ENCODE measurements at regions not wholly inside any gene's neighbourhood (a gene's known extent, or its start where the extent isn't known, plus 50 kb on each side); places are given as distances from the start of the nearest gene placed in this dataset.
"Not testable (repeated sequence)": the region's sequence is repeated elsewhere in the genome, so short reads cannot be mapped to it uniquely, and the experiment has no call there.

- DNase-seq: no peak
These were observed 186.9 kb downstream of the ZFP64 start for GRCh38 chr20:52004715-52005114.

- DNase-seq: no peak
These were observed 187.6 kb downstream of the ZFP64 start for GRCh38 chr20:52004018-52004417.

- no peak for DNase-seq
These were observed 188.2 kb downstream of the ZFP64 start for GRCh38 chr20:52003415-52003814.

GRCh38 chr20:52001999-52002666 lies 189.4 kb downstream of the ZFP64 start:
- DNase-seq: no peak

- DNase-seq: not testable (repeated sequence)
These were observed 194.2 kb downstream of the ZFP64 start for GRCh38 chr20:51997281-51997936.

GRCh38 chr20:51995551-51995951 lies 193.2 kb upstream of the SALL4 start:
- DNase-seq: no peak

GRCh38 chr20:51994751-51995417 lies 192.6 kb upstream of the SALL4 start:
- DNase-seq: no peak

GRCh38 chr20:51987812-51988211 lies 185.5 kb upstream of the SALL4 start:
- DNase-seq: no peak

- DNase-seq: no peak
These were observed 182.7 kb upstream of the SALL4 start for GRCh38 chr20:51985013-51985415.

- DNase-seq: no peak
These were observed 178.0 kb upstream of the SALL4 start for GRCh38 chr20:51980277-51980676.

GRCh38 chr20:51979226-51979625 lies 176.9 kb upstream of the SALL4 start:
- no peak for DNase-seq

- DNase-seq: no peak
These were observed 175.8 kb upstream of the SALL4 start for GRCh38 chr20:51978070-51978501.

GRCh38 chr20:51972056-51972455 lies 169.7 kb upstream of the SALL4 start:
- no peak for DNase-seq

- no peak for DNase-seq
These were observed 168.5 kb upstream of the SALL4 start for GRCh38 chr20:51970858-51971257.

GRCh38 chr20:51969191-51969590 lies 166.9 kb upstream of the SALL4 start:
- DNase-seq: no peak

- no peak for DNase-seq
These were observed 165.8 kb upstream of the SALL4 start for GRCh38 chr20:51968151-51968550.

GRCh38 chr20:51966296-51966971 lies 164.1 kb upstream of the SALL4 start:
- peak; percentile 38 for DNase-seq

GRCh38 chr20:51961964-51962761 lies 159.8 kb upstream of the SALL4 start:
- DNase-seq: no peak

GRCh38 chr20:51960047-51960675 lies 157.8 kb upstream of the SALL4 start:
- no peak for DNase-seq

GRCh38 chr20:51959066-51959542 lies 156.8 kb upstream of the SALL4 start:
- no peak for DNase-seq

- DNase-seq: no peak
These were observed 156.1 kb upstream of the SALL4 start for GRCh38 chr20:51958099-51959065.

Measured in NCI-H446 treated with DMSO at 0.1 percent for 48 hours (cell line).